GM12872 (cell line): ENCODE measurements at regions not wholly inside any gene's neighbourhood (a gene's known extent, or its start where the extent isn't known, plus 50 kb on each side); places are given as distances from the start of the nearest gene placed in this dataset.

ENCODE experiments used
- TF ChIP-seq, protein P1 (sequence below): IDR thresholded peaks from 3 replicates; pipeline ENCODE4 v1.5.1; 2011; ENCODE audit warnings: low read depth, mild to moderate bottlenecking, low read length, moderate library complexity; ENCODE audit not compliant: insufficient read depth

GRCh38 chr1:199953651-199954050, 73.9 kb upstream of the NR5A2 start:
- TF ChIP-seq, protein P1, sequence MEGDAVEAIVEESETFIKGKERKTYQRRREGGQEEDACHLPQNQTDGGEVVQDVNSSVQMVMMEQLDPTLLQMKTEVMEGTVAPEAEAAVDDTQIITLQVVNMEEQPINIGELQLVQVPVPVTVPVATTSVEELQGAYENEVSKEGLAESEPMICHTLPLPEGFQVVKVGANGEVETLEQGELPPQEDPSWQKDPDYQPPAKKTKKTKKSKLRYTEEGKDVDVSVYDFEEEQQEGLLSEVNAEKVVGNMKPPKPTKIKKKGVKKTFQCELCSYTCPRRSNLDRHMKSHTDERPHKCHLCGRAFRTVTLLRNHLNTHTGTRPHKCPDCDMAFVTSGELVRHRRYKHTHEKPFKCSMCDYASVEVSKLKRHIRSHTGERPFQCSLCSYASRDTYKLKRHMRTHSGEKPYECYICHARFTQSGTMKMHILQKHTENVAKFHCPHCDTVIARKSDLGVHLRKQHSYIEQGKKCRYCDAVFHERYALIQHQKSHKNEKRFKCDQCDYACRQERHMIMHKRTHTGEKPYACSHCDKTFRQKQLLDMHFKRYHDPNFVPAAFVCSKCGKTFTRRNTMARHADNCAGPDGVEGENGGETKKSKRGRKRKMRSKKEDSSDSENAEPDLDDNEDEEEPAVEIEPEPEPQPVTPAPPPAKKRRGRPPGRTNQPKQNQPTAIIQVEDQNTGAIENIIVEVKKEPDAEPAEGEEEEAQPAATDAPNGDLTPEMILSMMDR = no peak

DNA sequence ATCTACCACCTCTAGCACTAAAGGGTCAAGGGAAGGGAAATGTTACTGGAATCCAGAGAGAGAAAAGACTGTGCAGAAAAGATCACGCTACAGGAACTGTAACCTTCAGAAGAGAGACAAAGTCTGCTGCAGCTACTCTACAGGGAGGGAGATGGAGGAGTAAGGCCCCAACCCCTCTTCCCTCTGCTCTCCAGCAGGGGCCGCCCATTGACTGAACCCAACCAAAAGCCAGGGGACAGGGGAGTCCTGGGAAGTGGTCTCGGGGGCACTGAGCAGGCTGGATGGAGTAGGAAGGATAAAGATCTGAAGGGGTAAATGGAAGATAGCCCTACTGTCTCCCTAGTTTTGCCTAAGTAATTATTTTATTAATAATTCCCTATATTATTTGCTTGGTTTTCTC, 72.8 kb upstream of the NR5A2 start:
- TF ChIP-seq, protein P1 = peak; percentile 53; the same call in 2 of the 3 replicates

- TF ChIP-seq, protein P1 = no peak
Observed at GRCh38 chr1:199955235-199955634, 72.3 kb upstream of the NR5A2 start.

GRCh38 chr1:199956005-199956404, 71.5 kb upstream of the NR5A2 start:
- TF ChIP-seq, protein P1 = no peak

GRCh38 chr1:199959033-199959774, 68.3 kb upstream of the NR5A2 start:
- TF ChIP-seq, protein P1 = no peak

DNA sequence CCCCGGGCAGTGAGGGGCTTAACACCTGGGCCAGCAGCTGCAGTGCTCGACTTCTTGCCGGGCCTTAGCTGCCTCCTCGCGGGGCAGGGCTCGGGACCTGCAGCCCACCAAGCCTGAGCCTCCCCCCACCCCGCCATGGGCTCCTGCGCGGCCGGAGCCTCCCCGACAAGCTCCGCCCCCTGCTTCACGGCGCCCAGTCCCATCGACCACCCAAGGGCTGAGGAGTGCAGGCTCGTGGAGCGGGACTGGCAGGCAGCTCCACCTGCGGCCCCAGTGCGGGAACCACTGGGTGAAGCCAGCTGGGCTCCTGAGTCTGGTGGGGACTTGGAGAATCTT, 67.8 kb upstream of the NR5A2 start:
- TF ChIP-seq, protein P1 = no peak

DNA sequence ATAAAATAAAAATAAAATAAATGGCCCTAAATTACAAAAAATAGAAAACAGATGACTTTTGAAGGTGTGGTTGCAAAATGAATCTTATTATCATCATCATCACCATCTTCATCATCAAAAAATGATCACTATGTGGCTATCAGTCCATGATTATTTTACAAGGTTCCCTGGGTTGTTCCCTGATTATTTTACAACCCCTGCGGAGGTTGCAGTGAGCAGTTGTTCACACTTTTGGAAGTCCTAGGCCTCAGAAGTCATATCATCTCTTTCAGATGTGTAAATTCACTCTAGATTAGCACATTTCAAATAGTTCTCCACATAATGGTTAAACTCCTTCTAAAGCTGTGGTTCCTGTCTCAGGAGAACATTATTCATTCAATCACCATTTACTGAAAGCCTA, 57.4 kb upstream of the NR5A2 start:
- TF ChIP-seq, protein P1 = no peak
